ENCODE measurements at regions not wholly inside any gene's neighbourhood (a gene's known extent, or its start where the extent isn't known, plus 50 kb on each side); places are given as distances from the start of the nearest gene placed in this dataset.

DNA sequence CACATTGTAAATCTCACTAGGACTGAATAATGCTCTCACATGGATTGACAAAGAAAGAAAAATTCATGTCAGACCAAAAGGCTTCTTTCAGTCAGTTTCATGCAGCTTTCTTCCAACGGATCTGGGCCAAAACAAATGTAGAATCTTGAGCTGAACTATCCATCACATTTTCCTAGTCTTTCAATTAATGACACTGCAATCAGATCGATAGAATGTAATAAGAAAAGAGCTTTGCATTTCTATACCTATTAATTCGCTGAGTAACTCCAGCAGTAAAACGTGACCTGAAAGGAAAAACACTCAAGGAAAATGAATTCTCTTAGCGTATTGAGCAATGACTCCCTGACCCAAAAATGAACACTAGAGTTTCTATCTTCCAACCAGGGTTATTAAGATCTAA is 194.8 kb upstream of the BLID start:
- Mint-ChIP-seq H3K27me3 (ENCODE audit: low read depth in 2 of 2) (peaks cover 0 to 2% of the 10 kb centered on the region in 2 donors), H3K4me1 (no peaks in the 10 kb centered on the region), H3K4me3 (no peak overlapping the region), H3K27ac (no peak overlapping the region), H3K36me3 (no peaks in the 10 kb centered on the region), H3K9me3 (no peaks in the 10 kb centered on the region)
- intact Hi-C loops (cut with micrococcal nuclease): no loop called here
- no peaks in the 10 kb centered on the region for H3K9me3 ChIP-seq (ENCODE audit: control insufficient read depth, insufficient read depth, low read length)
- H3K4me3 ChIP-seq (ENCODE audit: low read length): no peak overlapping the region
- TF ChIP-seq, protein P1, sequence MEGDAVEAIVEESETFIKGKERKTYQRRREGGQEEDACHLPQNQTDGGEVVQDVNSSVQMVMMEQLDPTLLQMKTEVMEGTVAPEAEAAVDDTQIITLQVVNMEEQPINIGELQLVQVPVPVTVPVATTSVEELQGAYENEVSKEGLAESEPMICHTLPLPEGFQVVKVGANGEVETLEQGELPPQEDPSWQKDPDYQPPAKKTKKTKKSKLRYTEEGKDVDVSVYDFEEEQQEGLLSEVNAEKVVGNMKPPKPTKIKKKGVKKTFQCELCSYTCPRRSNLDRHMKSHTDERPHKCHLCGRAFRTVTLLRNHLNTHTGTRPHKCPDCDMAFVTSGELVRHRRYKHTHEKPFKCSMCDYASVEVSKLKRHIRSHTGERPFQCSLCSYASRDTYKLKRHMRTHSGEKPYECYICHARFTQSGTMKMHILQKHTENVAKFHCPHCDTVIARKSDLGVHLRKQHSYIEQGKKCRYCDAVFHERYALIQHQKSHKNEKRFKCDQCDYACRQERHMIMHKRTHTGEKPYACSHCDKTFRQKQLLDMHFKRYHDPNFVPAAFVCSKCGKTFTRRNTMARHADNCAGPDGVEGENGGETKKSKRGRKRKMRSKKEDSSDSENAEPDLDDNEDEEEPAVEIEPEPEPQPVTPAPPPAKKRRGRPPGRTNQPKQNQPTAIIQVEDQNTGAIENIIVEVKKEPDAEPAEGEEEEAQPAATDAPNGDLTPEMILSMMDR (IDR thresholded peaks at IDR 0.05): no peak
- H3K27me3 ChIP-seq (ENCODE audit: control insufficient read depth, insufficient read depth, low read length): no peaks in the 10 kb centered on the region
- no peak for ATAC-seq
- no peaks in the 10 kb centered on the region for H3K36me3 ChIP-seq (ENCODE audit: control insufficient read depth, insufficient read depth, low read length)
- 91% methylated on average over 4 of the region's 5 CpGs for WGBS (ENCODE audit: insufficient coverage)
- H3K27ac ChIP-seq (ENCODE audit: low read length): no peak overlapping the region
- no peak for DNase-seq
- no peaks in the 10 kb centered on the region for H3K4me1 ChIP-seq (ENCODE audit: control insufficient read depth, insufficient read depth, low read length)

DNA sequence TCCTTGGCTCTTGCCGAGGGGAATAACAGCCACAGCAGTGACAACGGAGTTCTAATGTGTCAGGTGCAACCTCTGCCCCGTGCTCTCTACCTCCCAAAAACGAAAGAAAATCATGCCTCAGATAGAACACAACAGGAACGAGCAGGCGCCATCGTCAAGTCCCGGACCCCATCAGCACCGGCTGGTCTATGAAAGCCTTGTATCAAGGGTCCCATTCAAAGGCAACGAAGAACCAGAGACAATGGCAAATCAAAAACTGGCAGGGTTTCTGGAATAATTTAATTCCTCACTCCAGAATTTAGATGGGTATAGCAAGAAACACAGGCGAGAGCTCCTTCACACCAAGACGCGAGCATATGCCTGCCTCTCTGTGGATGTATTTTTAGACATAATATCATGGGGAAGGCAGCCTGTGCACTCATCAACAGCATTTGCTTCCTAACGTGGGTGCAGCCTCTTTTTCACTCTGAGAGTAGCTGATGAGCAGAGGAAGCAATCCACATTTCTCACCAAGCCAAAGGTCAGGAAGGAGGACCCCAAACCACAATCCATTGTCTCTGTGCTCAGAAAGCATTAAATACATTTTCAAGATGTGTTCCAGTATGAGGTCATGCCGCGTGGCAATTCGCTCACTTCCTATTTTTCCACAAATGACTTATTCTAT is 193.4 kb upstream of the BLID start:
- H3K4me3 ChIP-seq (ENCODE audit: low read length): no peak overlapping the region
- no peak overlapping the region for H3K27ac Mint-ChIP-seq
- WGBS (ENCODE audit: insufficient coverage): 83% methylated on average over 17 of the region's 17 CpGs
- H3K27me3 ChIP-seq (ENCODE audit: control insufficient read depth, insufficient read depth, low read length): no peaks in the 10 kb centered on the region
- no peaks in the 10 kb centered on the region for H3K36me3 ChIP-seq (ENCODE audit: control insufficient read depth, insufficient read depth, low read length)
- intact Hi-C loops (cut with micrococcal nuclease): no loop called here
- DNase-seq: no peak
- TF ChIP-seq, protein P1 (IDR thresholded peaks at IDR 0.05): no peak
- peaks cover 0 to 2% of the 10 kb centered on the region in 2 donors for H3K27me3 Mint-ChIP-seq (ENCODE audit: low read depth in 2 of 2)
- no peaks in the 10 kb centered on the region for H3K4me1 ChIP-seq (ENCODE audit: control insufficient read depth, insufficient read depth, low read length)
- no peaks in the 10 kb centered on the region for H3K36me3 Mint-ChIP-seq
- H3K27ac ChIP-seq (ENCODE audit: low read length): no peak overlapping the region
- no peaks in the 10 kb centered on the region for H3K9me3 ChIP-seq (ENCODE audit: control insufficient read depth, insufficient read depth, low read length)
- no peaks in the 10 kb centered on the region for H3K9me3 Mint-ChIP-seq
- ATAC-seq: no peak
- H3K4me1 Mint-ChIP-seq: no peaks in the 10 kb centered on the region
- no peak overlapping the region for H3K4me3 Mint-ChIP-seq

DNA sequence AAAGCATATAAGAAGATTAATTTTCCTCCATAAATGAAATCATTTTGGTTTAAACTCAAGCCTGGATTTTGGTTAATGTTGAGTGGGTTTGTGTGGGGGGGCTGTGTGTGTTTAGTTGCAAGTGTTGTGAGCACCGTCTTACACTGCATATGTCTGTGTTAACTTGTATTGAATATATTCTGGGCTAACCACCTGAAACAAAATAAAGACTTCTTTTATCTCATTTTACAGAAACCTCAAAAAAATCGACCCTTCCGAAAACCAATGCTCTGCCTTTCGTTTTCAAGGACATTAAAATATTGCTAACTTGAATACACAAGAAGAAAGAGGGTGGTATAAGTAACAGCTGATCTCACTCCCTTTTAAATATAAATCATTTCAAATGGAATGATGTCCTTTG is 192.2 kb upstream of the BLID start:
- ATAC-seq: no peak
- intact Hi-C loops (cut with micrococcal nuclease): no loop called here
- Mint-ChIP-seq H3K4me3 (no peak overlapping the region), H3K4me1 (no peaks in the 10 kb centered on the region), H3K27me3 (ENCODE audit: low read depth in 2 of 2) (peaks cover 0 to 2% of the 10 kb centered on the region in 2 donors), H3K36me3 (no peaks in the 10 kb centered on the region), H3K27ac (no peak overlapping the region), H3K9me3 (no peaks in the 10 kb centered on the region)
- TF ChIP-seq, protein P1 (IDR thresholded peaks at IDR 0.05): no peak
- Histone ChIP-seq H3K4me3 (ENCODE audit: low read length) (no peak overlapping the region), H3K27me3 (ENCODE audit: control insufficient read depth, insufficient read depth, low read length) (no peaks in the 10 kb centered on the region), H3K36me3 (ENCODE audit: control insufficient read depth, insufficient read depth, low read length) (no peaks in the 10 kb centered on the region), H3K9me3 (ENCODE audit: control insufficient read depth, insufficient read depth, low read length) (no peaks in the 10 kb centered on the region), H3K27ac (ENCODE audit: low read length) (no peak overlapping the region), H3K4me1 (ENCODE audit: control insufficient read depth, insufficient read depth, low read length) (no peaks in the 10 kb centered on the region)
- 100% methylated on average over 1 of the region's 4 CpGs for WGBS (ENCODE audit: insufficient coverage)
- no peak for DNase-seq

DNA sequence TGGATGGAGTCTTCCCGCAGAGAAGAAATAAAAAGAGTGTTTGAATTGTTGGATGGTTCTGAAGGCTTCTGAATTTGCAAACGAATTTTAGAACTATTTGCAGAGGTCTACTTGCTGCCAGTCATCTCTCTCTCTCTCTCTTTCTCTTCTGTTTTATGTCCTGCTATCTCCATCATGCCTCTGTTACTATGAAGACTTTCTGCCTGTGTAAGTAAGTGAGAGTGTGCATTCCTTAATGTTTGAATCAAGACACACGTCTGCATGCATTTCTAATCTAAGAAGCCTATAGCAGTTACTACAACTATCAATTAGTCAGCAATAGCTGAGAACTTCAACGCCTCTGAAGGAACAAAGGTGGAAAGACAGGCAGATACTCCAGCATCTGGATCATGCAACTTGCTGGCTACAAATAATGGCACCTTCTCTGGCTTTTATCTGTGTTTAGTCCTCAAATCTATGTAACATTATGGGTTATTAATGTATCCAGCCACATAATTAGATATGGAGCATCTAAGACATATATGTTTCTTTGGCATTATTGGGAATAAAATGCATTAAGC is 191.5 kb upstream of the BLID start:
- no peaks in the 10 kb centered on the region for H3K4me1 Mint-ChIP-seq
- 68% methylated on average over 2 of the region's 4 CpGs for WGBS (ENCODE audit: insufficient coverage)

More for the DNA sequence above, 191.5 kb upstream of the BLID start:
- no peaks in the 10 kb centered on the region for H3K36me3 Mint-ChIP-seq
- H3K27ac Mint-ChIP-seq: no peak overlapping the region
- H3K9me3 Mint-ChIP-seq: no peaks in the 10 kb centered on the region
- no peak overlapping the region for H3K4me3 Mint-ChIP-seq
- H3K4me3 ChIP-seq (ENCODE audit: low read length): no peak overlapping the region
- TF ChIP-seq, protein P1 (IDR thresholded peaks at IDR 0.05): no peak
- H3K9me3 ChIP-seq (ENCODE audit: control insufficient read depth, insufficient read depth, low read length): no peaks in the 10 kb centered on the region
- no peak for ATAC-seq
- no peaks in the 10 kb centered on the region for H3K36me3 ChIP-seq (ENCODE audit: control insufficient read depth, insufficient read depth, low read length)
- intact Hi-C loops (cut with micrococcal nuclease): no loop called here
- peaks cover 0 to 2% of the 10 kb centered on the region in 2 donors for H3K27me3 Mint-ChIP-seq (ENCODE audit: low read depth in 2 of 2)
- H3K4me1 ChIP-seq (ENCODE audit: control insufficient read depth, insufficient read depth, low read length): no peaks in the 10 kb centered on the region
- no peaks in the 10 kb centered on the region for H3K27me3 ChIP-seq (ENCODE audit: control insufficient read depth, insufficient read depth, low read length)
- H3K27ac ChIP-seq (ENCODE audit: low read length): no peak overlapping the region
- DNase-seq: no peak

Data from natural killer cell (primary cell).